Activated T-cell treated with anti-CD3 and anti-CD28 coated beads, Interleukin-2, amount 50 U/mL, for 4 hours (primary cell): ENCODE measurements at regions not wholly inside any gene's neighbourhood (a gene's known extent, or its start where the extent isn't known, plus 50 kb on each side); places are given as distances from the start of the nearest gene placed in this dataset.

Experiments
- ATAC-seq, 2 donors: fragments of 200-7000 bp; cut with Tn5 transposase; one replicate each; pipeline ENCODE4 v1.10.0; 2021
- DNase-seq: peaks from one replicate; pipeline ENCODE4 v3.0.0-alpha.2; 2020
- H3K27me3 Mint-ChIP-seq: one replicate; pipeline ENCODE4 v1.8.0; 2021; ENCODE audit warnings: low read depth, mixed read lengths
- H3K36me3 Mint-ChIP-seq: one replicate; pipeline ENCODE4 v1.8.0; 2022; ENCODE audit warnings: mixed read lengths; ENCODE audit not compliant: insufficient read depth
- H3K4me1 Mint-ChIP-seq: one replicate; pipeline ENCODE4 v1.8.0; 2021; ENCODE audit warnings: low read depth, mixed read lengths
- H3K4me3 Mint-ChIP-seq: one replicate; pipeline ENCODE4 v1.8.0; 2021; ENCODE audit warnings: mild to moderate bottlenecking, moderate library complexity, mixed read lengths
- H3K9me3 Mint-ChIP-seq: one replicate; pipeline ENCODE4 v1.8.0; 2021; ENCODE audit warnings: mixed read lengths

DNA sequence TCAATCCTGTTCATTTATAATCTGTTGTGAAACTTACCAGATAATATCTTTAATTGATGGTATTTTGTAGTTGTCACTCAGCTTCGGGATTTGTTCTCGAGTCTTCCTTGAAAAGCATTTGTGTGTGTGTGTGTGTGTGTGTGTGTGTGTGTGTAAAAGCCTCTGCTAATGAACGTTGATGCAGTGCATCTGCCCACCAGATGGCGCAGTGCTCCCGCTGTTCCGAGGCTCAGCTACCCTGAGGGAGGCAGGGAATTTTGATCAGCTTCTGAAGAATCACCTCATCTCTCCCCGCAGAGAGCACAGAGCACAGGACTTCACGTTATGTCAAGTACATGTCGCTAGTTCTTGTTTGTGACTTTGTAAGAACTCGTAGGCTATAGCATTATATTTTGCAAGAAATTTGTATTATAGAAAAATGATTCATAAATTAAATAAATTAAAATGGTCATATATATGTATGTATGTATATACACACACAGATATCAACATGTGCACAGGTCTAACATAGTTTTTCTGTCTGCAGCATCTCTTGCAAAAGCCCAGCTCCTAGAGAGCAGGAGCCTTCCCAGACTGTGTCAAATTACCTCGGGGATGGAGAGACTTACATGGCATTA, 316.7 kb upstream of the IGFBP7 start:
- ATAC-seq (no peak), DNase-seq (no peak)
- Mint-ChIP-seq H3K9me3 (no peaks in the 10 kb centered on the region), H3K4me3 (no peak overlapping the region), H3K27me3 (no peaks in the 10 kb centered on the region), H3K36me3 (no peaks in the 10 kb centered on the region), H3K4me1 (no peaks in the 10 kb centered on the region)

GRCh38 chr4:57425610-57426009, 315.4 kb upstream of the IGFBP7 start:
- no peaks in the 10 kb centered on the region for H3K4me1 Mint-ChIP-seq
- no peak for DNase-seq
- H3K36me3 Mint-ChIP-seq = no peaks in the 10 kb centered on the region
- H3K27me3 Mint-ChIP-seq = no peaks in the 10 kb centered on the region
- ATAC-seq = no peak
- H3K9me3 Mint-ChIP-seq = no peaks in the 10 kb centered on the region
- no peak overlapping the region for H3K4me3 Mint-ChIP-seq

DNA sequence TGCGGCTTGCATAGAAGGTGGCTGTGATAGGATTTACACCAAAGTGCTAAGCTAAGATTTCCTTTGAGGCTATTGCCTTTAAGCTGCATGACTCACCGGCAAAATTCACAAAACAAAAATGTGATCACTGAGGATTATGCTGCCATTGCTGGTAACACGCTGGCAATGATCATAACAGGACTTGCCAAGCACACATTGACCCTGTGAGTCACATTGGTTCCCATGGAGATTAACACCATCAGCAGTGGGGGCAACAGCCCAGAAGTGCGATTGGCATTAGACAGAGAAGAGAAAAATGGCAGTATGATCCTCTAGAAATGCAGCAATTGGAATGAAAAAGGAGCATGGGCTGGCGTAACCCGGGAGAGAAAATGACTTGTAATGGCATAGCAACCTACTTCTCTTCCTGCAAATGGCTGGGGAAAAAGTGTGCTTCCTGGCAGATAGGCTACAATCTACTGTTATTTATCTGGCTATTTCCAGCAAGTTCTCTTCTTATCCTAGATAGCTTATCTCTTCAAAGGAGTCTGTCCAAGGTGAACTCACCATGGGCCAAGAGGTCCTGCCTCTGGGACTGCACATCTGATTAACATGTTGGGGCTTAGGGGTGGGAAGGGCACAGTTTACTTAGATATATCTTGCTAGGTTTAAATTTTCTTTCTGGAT, 314.2 kb upstream of the IGFBP7 start:
- H3K36me3 Mint-ChIP-seq = no peaks in the 10 kb centered on the region
- H3K4me3 Mint-ChIP-seq = no peak overlapping the region
- no peak for ATAC-seq
- no peaks in the 10 kb centered on the region for H3K27me3 Mint-ChIP-seq
- no peaks in the 10 kb centered on the region for H3K4me1 Mint-ChIP-seq
- no peak for DNase-seq
- H3K9me3 Mint-ChIP-seq = no peaks in the 10 kb centered on the region

- Mint-ChIP-seq H3K9me3 (no peaks in the 10 kb centered on the region), H3K4me1 (no peaks in the 10 kb centered on the region), H3K36me3 (no peaks in the 10 kb centered on the region), H3K4me3 (no peak overlapping the region), H3K27me3 (no peaks in the 10 kb centered on the region)
- ATAC-seq (no peak), DNase-seq (no peak)
Measured at GRCh38 chr4:57418133-57418532, 307.9 kb upstream of the IGFBP7 start.

DNA sequence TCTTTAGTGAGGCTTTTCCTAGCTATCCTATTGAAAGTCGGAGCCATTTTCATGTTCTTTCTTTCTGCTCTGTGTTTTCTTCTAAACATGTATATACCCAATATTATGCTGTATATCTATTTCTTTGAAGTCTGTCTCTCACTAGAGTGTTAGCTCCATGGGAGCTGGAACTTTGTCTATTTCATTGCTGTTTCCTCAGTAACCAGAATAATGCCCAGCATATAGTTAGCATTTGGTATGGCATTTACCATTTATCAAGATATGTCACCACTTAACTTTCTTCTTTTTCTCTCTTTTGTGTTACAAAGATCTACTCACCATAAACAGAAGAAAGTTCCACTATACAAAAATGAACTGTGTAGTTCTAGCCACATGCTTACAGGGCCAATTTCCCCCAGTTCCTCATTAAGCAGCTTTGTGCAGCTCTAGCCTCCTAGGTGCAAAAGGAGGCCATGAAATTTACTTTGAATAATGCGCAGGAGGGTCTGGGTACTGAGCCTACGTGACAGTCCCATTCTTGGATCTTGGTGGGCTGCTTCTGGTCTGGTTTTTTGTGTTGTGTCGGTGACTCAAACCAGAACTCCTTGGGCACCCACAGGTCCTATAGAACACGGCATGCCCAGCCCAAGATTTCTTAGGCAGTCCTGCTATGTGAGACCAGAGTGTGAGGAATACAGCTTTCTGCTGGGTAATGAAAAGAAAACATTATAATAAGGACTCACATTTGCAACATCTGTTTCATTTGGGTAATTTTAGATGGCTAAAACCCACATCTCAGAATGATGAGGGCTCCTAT, 302.3 kb upstream of the IGFBP7 start:
- Mint-ChIP-seq H3K27me3 (no peaks in the 10 kb centered on the region), H3K9me3 (no peaks in the 10 kb centered on the region), H3K4me3 (no peak overlapping the region), H3K36me3 (no peaks in the 10 kb centered on the region), H3K4me1 (no peaks in the 10 kb centered on the region)
- DNase-seq (no peak), ATAC-seq (no peak)

- no peak overlapping the region for H3K4me3 Mint-ChIP-seq
- no peaks in the 10 kb centered on the region for H3K27me3 Mint-ChIP-seq
- no peaks in the 10 kb centered on the region for H3K36me3 Mint-ChIP-seq
- DNase-seq (no peak), ATAC-seq (no peak)
- no peaks in the 10 kb centered on the region for H3K9me3 Mint-ChIP-seq
- no peaks in the 10 kb centered on the region for H3K4me1 Mint-ChIP-seq
Measured at GRCh38 chr4:57410331-57411052, 300.3 kb upstream of the IGFBP7 start.

- Mint-ChIP-seq H3K4me1 (no peaks in the 10 kb centered on the region), H3K4me3 (no peak overlapping the region), H3K27me3 (no peaks in the 10 kb centered on the region), H3K9me3 (no peaks in the 10 kb centered on the region), H3K36me3 (no peaks in the 10 kb centered on the region)
- no peak for DNase-seq
- no peak for ATAC-seq
Measured at GRCh38 chr4:57405359-57405758, 295.2 kb upstream of the IGFBP7 start.

GRCh38 chr4:57404483-57404882, 294.3 kb upstream of the IGFBP7 start:
- Mint-ChIP-seq H3K27me3 (no peaks in the 10 kb centered on the region), H3K4me3 (no peak overlapping the region), H3K4me1 (no peaks in the 10 kb centered on the region), H3K36me3 (no peaks in the 10 kb centered on the region), H3K9me3 (no peaks in the 10 kb centered on the region)
- no peak for ATAC-seq
- DNase-seq = no peak

DNA sequence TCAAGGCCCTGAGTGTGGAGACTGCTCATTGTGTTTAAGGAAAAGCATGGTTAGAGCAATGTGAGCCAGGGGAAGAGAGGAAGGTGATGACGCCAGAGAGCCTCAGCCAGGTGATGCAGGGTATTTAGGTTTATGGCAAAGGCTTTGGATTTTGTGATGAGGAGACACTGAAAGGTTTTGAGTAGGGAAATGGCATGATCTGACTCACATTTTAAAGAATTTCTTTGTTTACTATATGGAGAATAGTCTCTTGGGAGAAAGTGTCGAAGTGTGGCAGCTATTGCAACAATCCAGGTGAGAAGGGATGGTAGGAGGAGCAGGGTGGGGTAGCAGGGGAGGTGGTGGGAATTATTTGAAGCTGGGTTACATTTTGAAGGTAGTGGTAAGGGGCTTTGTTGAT, 293.4 kb upstream of the IGFBP7 start:
- no peaks in the 10 kb centered on the region for H3K9me3 Mint-ChIP-seq
- H3K4me3 Mint-ChIP-seq = no peak overlapping the region
- H3K27me3 Mint-ChIP-seq = no peaks in the 10 kb centered on the region
- no peak for ATAC-seq
- no peak for DNase-seq
- H3K4me1 Mint-ChIP-seq = no peaks in the 10 kb centered on the region
- no peaks in the 10 kb centered on the region for H3K36me3 Mint-ChIP-seq

DNA sequence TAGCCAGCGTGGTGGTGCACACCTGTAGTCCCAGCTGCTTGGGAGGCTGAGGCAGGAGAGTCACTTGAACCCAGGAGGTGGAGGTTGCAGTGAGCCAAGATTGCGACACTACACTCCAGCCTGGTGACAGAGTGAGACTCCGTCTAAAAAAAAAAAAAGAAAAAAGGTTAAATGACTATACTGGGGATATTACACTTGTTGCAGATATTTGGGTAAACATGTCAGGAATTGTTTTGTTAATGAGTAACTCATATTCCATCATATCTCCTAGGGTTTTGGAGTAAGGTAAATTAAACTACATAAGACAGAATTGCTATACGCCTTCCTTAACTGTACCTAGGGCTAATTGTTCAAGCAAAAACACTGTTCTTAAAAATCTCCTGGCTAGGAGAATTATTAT, 291.4 kb upstream of the IGFBP7 start:
- DNase-seq (no peak), ATAC-seq (no peak)
- Mint-ChIP-seq H3K27me3 (no peaks in the 10 kb centered on the region), H3K9me3 (no peaks in the 10 kb centered on the region), H3K4me1 (no peaks in the 10 kb centered on the region), H3K36me3 (no peaks in the 10 kb centered on the region), H3K4me3 (no peak overlapping the region)

DNA sequence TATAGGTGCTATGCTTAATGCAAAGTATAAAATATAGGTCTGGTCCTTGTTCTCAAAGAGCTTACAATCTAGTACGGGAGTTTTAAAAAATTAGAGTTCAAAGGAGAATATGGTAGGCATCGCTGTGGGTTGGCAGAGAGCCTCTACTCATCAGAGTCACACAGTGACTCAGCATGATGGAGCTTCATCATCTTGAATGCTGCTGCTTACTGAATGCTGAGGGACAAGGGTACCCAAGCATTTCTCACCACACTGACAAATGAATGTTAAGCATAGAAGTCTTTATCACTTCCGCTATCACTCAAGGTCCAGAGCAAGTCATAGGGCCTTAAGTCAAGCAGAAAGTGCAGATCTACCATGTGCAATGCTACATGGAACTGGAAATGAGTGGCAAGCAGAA, 268.6 kb upstream of the IGFBP7 start:
- ATAC-seq (no peak), DNase-seq (no peak)
- Mint-ChIP-seq H3K9me3 (peaks cover 3% of the 10 kb centered on the region), H3K27me3 (no peaks in the 10 kb centered on the region), H3K4me1 (no peaks in the 10 kb centered on the region), H3K4me3 (no peak overlapping the region), H3K36me3 (no peaks in the 10 kb centered on the region)

DNA sequence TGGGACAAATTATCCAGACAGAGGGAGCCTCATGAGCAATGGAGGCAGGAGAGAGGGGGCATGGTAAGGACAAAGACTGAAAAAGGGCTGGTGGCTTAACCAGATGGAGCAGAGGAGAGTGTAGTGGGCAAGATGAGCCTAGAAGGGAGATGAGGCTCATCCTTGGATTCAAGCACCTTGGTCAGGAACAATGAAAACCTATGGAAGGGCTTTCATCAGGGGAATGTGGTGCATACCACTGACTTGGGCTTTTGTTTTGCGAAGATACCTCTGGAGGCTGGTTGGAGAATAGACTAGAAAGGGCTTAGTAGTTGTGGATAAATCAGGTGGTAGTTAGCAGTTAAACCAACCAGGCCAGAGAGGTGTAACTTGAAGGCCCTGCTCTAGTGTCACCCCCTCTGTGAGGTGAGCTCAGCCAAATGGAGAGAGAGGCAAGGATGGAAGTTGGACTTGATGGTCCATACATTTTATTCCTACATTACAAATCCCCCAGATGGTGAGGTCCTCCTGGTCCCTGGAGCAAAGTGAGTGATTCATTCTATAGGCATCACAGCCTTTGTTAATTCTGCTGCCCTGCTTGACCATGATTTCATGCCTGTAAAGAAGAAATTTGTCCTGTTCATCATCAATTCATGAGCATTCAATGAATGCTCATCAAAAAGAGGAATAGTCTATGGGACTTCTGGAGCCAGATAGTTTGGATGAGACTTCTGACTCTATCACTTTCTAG, 264.8 kb upstream of the IGFBP7 start:
- no peak overlapping the region for H3K4me3 Mint-ChIP-seq
- H3K27me3 Mint-ChIP-seq = no peaks in the 10 kb centered on the region
- ATAC-seq = no peak
- no peaks in the 10 kb centered on the region for H3K4me1 Mint-ChIP-seq
- H3K36me3 Mint-ChIP-seq = no peaks in the 10 kb centered on the region
- no peaks in the 10 kb centered on the region for H3K9me3 Mint-ChIP-seq
- no peak for DNase-seq

- Mint-ChIP-seq H3K9me3 (no peaks in the 10 kb centered on the region), H3K36me3 (no peaks in the 10 kb centered on the region), H3K27me3 (no peaks in the 10 kb centered on the region), H3K4me3 (no peak overlapping the region), H3K4me1 (no peaks in the 10 kb centered on the region)
- no peak for ATAC-seq
- DNase-seq = no peak
Measured at GRCh38 chr4:57373991-57374390, 263.8 kb upstream of the IGFBP7 start.

GRCh38 chr4:57371671-57372070, 261.5 kb upstream of the IGFBP7 start:
- no peaks in the 10 kb centered on the region for H3K27me3 Mint-ChIP-seq
- ATAC-seq (no peak), DNase-seq (no peak)
- no peaks in the 10 kb centered on the region for H3K36me3 Mint-ChIP-seq
- H3K4me3 Mint-ChIP-seq = no peak overlapping the region
- no peaks in the 10 kb centered on the region for H3K4me1 Mint-ChIP-seq
- H3K9me3 Mint-ChIP-seq = no peaks in the 10 kb centered on the region
